Naive thymus-derived CD4-positive, alpha-beta T cell (primary cell): ENCODE measurements at regions not wholly inside any gene's neighbourhood (a gene's known extent, or its start where the extent isn't known, plus 50 kb on each side); places are given as distances from the start of the nearest gene placed in this dataset.
"Not testable (repeated sequence)": the region's sequence is repeated elsewhere in the genome, so short reads cannot be mapped to it uniquely, and the experiment has no call there.

Experiments
- ATAC-seq: fragments of 150-1000 bp; cut with Tn5 transposase; 2 replicates; pipeline ENCODE4 v1.10.0; 2021; ENCODE audit warnings: mild to moderate bottlenecking, moderate library complexity
- CTCF ChIA-PET: fragments of 350-600 bp; sonication (Branson Sonifier 250); formaldehyde crosslinking; loops from one replicate; lab custom pipeline; 2021; ENCODE audit warnings: antibody characterized with exemption; lab: Charles Lee
- POLR2A ChIA-PET: fragments of 350-600 bp; sonication (Branson Sonifier 250); formaldehyde crosslinking; loops from one replicate; lab custom pipeline; 2021; ENCODE audit warnings: antibody characterized with exemption, inconsistent platforms; lab: Charles Lee
- DNase-seq, 9 donors: peaks; one replicate each; pipeline versions ENCODE4 v3.0.0 to v3.0.0-alpha.2; 2020 to 2022; ENCODE audit warnings: mixed read lengths in 1 of 9
- H3K27ac ChIP-seq: one replicate; pipeline ENCODE4 v1.7.0; 2013; ENCODE audit warnings: mild to moderate bottlenecking, low read depth, low read length, moderate library complexity
- H3K27me3 ChIP-seq, 2 donors: one replicate each; pipeline ENCODE4 v1.7.0; 2013; ENCODE audit warnings: low read length in 2 of 2, mild to moderate bottlenecking in 2 of 2, moderate library complexity in 2 of 2; ENCODE audit not compliant: control insufficient read depth in 2 of 2, insufficient read depth in 2 of 2
- H3K36me3 ChIP-seq, 3 experiments: 1 replicate in 2 of 3; 2 replicates in 1 of 3; pipeline ENCODE4 v1.7.0; 2013; ENCODE audit warnings: low read length in 3 of 3, mild to moderate bottlenecking in 3 of 3, moderate library complexity in 1 of 3; ENCODE audit not compliant: insufficient read depth in 3 of 3, control insufficient read depth in 2 of 3
- H3K4me1 ChIP-seq, 2 donors: one replicate each; pipeline ENCODE4 v1.7.0; 2013; ENCODE audit warnings: low read length in 2 of 2, mild to moderate bottlenecking in 2 of 2, moderate library complexity in 1 of 2; ENCODE audit not compliant: control insufficient read depth in 2 of 2, insufficient read depth in 2 of 2
- H3K4me3 ChIP-seq: 2 replicates; pipeline ENCODE4 v1.7.0; 2013; ENCODE audit warnings: mild to moderate bottlenecking, low read length
- H3K9me3 ChIP-seq, 3 experiments: 1 replicate in 2 of 3; 2 replicates in 1 of 3; pipeline ENCODE4 v1.7.0; 2013; ENCODE audit warnings: low read length in 3 of 3; ENCODE audit not compliant: control insufficient read depth in 2 of 3
- H3K27ac Mint-ChIP-seq, 9 donors: one replicate each; pipeline ENCODE4 v1.8.0; 2020 to 2022; ENCODE audit warnings: mixed read lengths in 9 of 9, mild to moderate bottlenecking in 8 of 9, moderate library complexity in 5 of 9, inconsistent platforms in 2 of 9
- H3K27me3 Mint-ChIP-seq, 5 donors: one replicate each; pipeline ENCODE4 v1.8.0; 2021 to 2022; ENCODE audit warnings: mixed read lengths in 5 of 5, mild to moderate bottlenecking in 1 of 5
- H3K36me3 Mint-ChIP-seq, 5 donors: one replicate each; pipeline ENCODE4 v1.8.0; 2020 to 2022; ENCODE audit warnings: mixed read lengths in 5 of 5, mild to moderate bottlenecking in 3 of 5, inconsistent platforms in 1 of 5
- H3K4me1 Mint-ChIP-seq, 7 donors: one replicate each; pipeline ENCODE4 v1.8.0; 2020 to 2022; ENCODE audit warnings: mixed read lengths in 7 of 7, mild to moderate bottlenecking in 3 of 7, inconsistent platforms in 1 of 7
- H3K4me3 Mint-ChIP-seq, 10 donors: one replicate each; pipeline ENCODE4 v1.8.0; 2020 to 2022; ENCODE audit warnings: mild to moderate bottlenecking in 10 of 10, mixed read lengths in 10 of 10, moderate library complexity in 6 of 10, inconsistent platforms in 2 of 10
- H3K9me3 Mint-ChIP-seq, 11 donors: one replicate each; pipeline ENCODE4 v1.8.0; 2020 to 2022; ENCODE audit warnings: mixed read lengths in 11 of 11, mild to moderate bottlenecking in 4 of 11, inconsistent platforms in 1 of 11, moderate library complexity in 1 of 11
- intact Hi-C, 2 donors: fragments of 100-400 bp; cut with micrococcal nuclease; formaldehyde crosslinking; loops; one replicate each; pipeline ENCODE4 v1.15.1; 2023

DNA sequence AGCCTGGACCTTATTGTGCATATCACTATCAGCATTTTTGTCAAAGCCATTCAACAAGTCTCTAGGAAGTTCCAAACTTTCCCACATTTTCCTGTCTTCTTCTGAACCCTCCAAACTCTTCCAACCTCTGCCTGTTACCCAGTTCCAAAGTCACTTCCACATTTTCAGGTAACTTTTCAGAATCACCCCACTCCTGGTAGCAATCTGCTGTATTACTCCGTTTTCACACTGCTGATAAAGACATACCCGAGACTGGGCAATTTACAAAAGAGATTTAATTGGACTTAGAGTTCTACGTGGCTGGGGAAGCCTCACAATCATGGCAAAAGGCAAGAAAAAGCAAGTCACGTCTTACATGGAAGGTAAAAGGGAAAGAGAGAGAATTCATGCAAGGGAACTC, 293.4 kb downstream of the C11orf87 start:
- POLR2A ChIA-PET, H3K36me3 Mint-ChIP-seq: not testable (repeated sequence)

GRCh38 chr11:109726061-109726460, 304.1 kb downstream of the C11orf87 start:
- Mint-ChIP-seq H3K9me3 (peaks cover 0 to 20% (median 4%) of the 10 kb centered on the region in 11 donors), H3K4me3 (no peak overlapping the region), H3K27me3 (peaks cover 0 to 5% (median 0%) of the 10 kb centered on the region in 5 donors), H3K4me1 (no peaks in the 10 kb centered on the region), H3K27ac (no peak overlapping the region), H3K36me3 (peaks cover 0 to 6% (median 0%) of the 10 kb centered on the region in 5 donors)
- no peaks in the 10 kb centered on the region for H3K36me3 ChIP-seq
- CTCF ChIA-PET = no interaction called here
- intact Hi-C loops = no loop called here
- no peak overlapping the region for H3K4me3 ChIP-seq
- H3K9me3 ChIP-seq = peaks cover 0 to 3% (median 0%) of the 10 kb centered on the region in 3 experiments
- POLR2A ChIA-PET = no interaction called here
- no peak for DNase-seq
- no peaks in the 10 kb centered on the region for H3K27me3 ChIP-seq
- no peak overlapping the region for H3K27ac ChIP-seq
- no peak for ATAC-seq
- no peaks in the 10 kb centered on the region for H3K4me1 ChIP-seq

More for the DNA sequence above, 293.4 kb downstream of the C11orf87 start:
- intact Hi-C loops, H3K9me3 ChIP-seq, H3K4me1 Mint-ChIP-seq, H3K4me1 ChIP-seq, H3K36me3 ChIP-seq, DNase-seq, H3K27me3 ChIP-seq, H3K27ac Mint-ChIP-seq, H3K27ac ChIP-seq, H3K4me3 Mint-ChIP-seq, H3K27me3 Mint-ChIP-seq, H3K4me3 ChIP-seq, CTCF ChIA-PET, ATAC-seq: not testable (repeated sequence)
- H3K9me3 Mint-ChIP-seq = peaks cover 5 to 27% (median 12%) of the 10 kb centered on the region in 11 donors

DNA sequence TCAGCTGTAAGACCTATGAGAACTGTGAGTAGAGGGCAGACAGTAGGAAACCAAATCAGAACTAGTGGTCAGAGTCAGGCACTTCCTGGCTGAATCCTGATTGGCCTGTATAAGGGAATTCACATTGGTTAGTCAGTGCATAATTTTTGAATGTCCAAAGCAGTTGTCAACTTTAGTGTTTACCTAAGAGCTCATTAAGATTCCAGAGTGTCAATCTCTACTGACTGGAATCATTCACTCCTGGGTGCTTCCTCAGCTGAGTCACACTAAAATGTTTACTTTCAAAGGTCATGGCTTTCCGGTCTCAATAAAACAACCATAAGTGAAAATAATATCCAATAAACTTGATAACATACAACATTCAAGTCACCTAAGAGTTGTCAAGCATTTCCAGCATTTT, 306.1 kb downstream of the C11orf87 start:
- peaks cover 0 to 20% (median 3%) of the 10 kb centered on the region in 11 donors for H3K9me3 Mint-ChIP-seq
- CTCF ChIA-PET = no interaction called here

DNA sequence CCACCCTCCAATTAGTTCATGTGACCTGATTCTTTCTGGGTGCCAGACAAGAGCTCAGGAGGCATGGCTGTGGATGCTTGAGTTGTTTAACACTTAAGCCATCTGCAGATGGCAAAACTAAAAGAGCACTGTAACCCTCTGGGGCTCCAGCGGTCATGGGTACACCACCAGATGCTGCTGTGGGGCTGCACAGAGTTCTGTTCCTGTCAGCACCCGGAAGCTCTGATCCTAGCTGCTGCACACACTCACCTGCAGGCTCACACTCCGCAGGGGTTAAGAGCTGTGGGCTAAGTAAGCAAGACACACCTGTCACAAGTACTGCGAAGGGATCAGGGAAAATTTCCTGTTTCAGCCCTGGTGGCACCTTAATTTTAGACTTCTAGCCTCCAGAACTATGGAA, 307.8 kb downstream of the C11orf87 start:
- Mint-ChIP-seq H3K4me3 (no peak overlapping the region), H3K27me3 (peaks cover 0 to 7% (median 0%) of the 10 kb centered on the region in 5 donors), H3K4me1 (no peaks in the 10 kb centered on the region), H3K27ac (no peak overlapping the region), H3K9me3 (peaks cover 0 to 13% (median 3%) of the 10 kb centered on the region in 11 donors), H3K36me3 (peaks cover 0 to 3% (median 0%) of the 10 kb centered on the region in 5 donors)
- Histone ChIP-seq H3K36me3 (no peaks in the 10 kb centered on the region), H3K27ac (no peak overlapping the region), H3K4me3 (no peak overlapping the region), H3K27me3 (no peaks in the 10 kb centered on the region), H3K4me1 (no peaks in the 10 kb centered on the region), H3K9me3 (peaks cover 0 to 3% (median 0%) of the 10 kb centered on the region in 3 experiments)
- no peak for ATAC-seq
- intact Hi-C loops = no loop called here
- no peak for DNase-seq
- CTCF ChIA-PET = no interaction called here
- POLR2A ChIA-PET = no interaction called here

More for the DNA sequence above, 306.1 kb downstream of the C11orf87 start:
- ATAC-seq (no peak), DNase-seq (no peak)
- Histone ChIP-seq H3K4me1 (no peaks in the 10 kb centered on the region), H3K36me3 (no peaks in the 10 kb centered on the region), H3K4me3 (no peak overlapping the region), H3K27me3 (no peaks in the 10 kb centered on the region), H3K27ac (no peak overlapping the region), H3K9me3 (peaks cover 0 to 3% (median 0%) of the 10 kb centered on the region in 3 experiments)
- POLR2A ChIA-PET = no interaction called here
- no peaks in the 10 kb centered on the region for H3K4me1 Mint-ChIP-seq
- intact Hi-C loops = no loop called here
- no peak overlapping the region for H3K27ac Mint-ChIP-seq
- H3K27me3 Mint-ChIP-seq = peaks cover 0 to 7% (median 0%) of the 10 kb centered on the region in 5 donors
- peaks cover 0 to 6% (median 0%) of the 10 kb centered on the region in 5 donors for H3K36me3 Mint-ChIP-seq
- H3K4me3 Mint-ChIP-seq = no peak overlapping the region

DNA sequence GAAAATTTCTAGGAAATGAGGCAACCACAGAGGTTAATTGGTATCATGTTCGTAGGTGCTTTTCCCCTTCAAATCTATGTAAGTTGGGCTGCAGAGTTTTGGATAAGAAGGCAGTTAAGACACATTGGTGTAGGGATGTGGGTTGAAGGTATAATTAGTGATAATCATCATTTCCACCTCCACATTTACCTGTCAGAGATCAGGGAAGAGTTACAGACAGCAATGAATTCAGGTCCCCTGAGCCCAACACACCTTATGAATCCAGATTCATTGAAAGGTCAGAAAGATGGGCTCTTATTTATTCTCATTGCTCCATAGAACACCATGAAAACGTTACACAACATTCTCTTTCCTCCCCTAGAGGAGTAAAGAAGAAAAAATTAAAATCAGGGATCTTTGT, 308.7 kb downstream of the C11orf87 start:
- ATAC-seq = no peak
- no peaks in the 10 kb centered on the region for H3K4me1 ChIP-seq
- Mint-ChIP-seq H3K36me3 (no peaks in the 10 kb centered on the region), H3K4me3 (no peak overlapping the region), H3K9me3 (peaks cover 0 to 6% (median 0%) of the 10 kb centered on the region in 11 donors), H3K27me3 (peaks cover 0 to 7% (median 0%) of the 10 kb centered on the region in 5 donors), H3K27ac (no peak overlapping the region), H3K4me1 (no peaks in the 10 kb centered on the region)
- ChIA-PET CTCF (no interaction called here), POLR2A (no interaction called here)
- no peaks in the 10 kb centered on the region for H3K36me3 ChIP-seq
- no peak for DNase-seq
- no peak overlapping the region for H3K27ac ChIP-seq
- intact Hi-C loops = no loop called here
- H3K9me3 ChIP-seq = peaks cover 0 to 3% (median 0%) of the 10 kb centered on the region in 3 experiments
- H3K27me3 ChIP-seq = no peaks in the 10 kb centered on the region
- H3K4me3 ChIP-seq = no peak overlapping the region

DNA sequence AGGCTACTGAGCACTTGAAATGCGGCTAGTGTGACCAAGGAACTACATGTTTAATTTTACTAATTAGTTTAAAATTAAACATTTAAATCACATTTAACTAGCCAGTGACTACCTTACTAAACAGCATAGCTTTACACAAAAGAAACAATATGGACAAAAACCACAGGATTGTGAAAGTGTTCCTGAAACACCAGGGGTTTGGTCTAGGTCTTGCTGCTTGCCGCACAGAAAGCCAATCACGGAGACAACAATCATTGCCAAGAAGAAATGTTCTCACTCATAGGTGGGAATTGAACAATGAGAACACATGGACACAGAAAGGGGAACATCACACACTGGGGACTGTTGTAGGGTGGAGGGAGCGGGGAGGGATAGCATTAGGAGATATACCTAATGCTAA, 309.5 kb downstream of the C11orf87 start:
- H3K4me1 ChIP-seq = no peaks in the 10 kb centered on the region
- H3K4me3 ChIP-seq = no peak overlapping the region
- intact Hi-C loops = no loop called here
- DNase-seq (no peak), ATAC-seq (no peak)
- Mint-ChIP-seq H3K9me3 (peaks cover 0 to 6% (median 0%) of the 10 kb centered on the region in 11 donors), H3K36me3 (no peaks in the 10 kb centered on the region), H3K27ac (no peak overlapping the region), H3K4me1 (no peaks in the 10 kb centered on the region), H3K4me3 (no peak overlapping the region), H3K27me3 (peaks cover 0 to 7% (median 0%) of the 10 kb centered on the region in 5 donors)
- H3K36me3 ChIP-seq = no peaks in the 10 kb centered on the region
- ChIA-PET POLR2A (no interaction called here), CTCF (no interaction called here)
- no peak overlapping the region for H3K27ac ChIP-seq
- no peaks in the 10 kb centered on the region for H3K27me3 ChIP-seq
- H3K9me3 ChIP-seq = peaks cover 0 to 3% (median 0%) of the 10 kb centered on the region in 3 experiments

GRCh38 chr11:109733245-109733644, 311.3 kb downstream of the C11orf87 start:
- Mint-ChIP-seq H3K27ac (no peak overlapping the region), H3K4me3 (no peak overlapping the region), H3K36me3 (no peaks in the 10 kb centered on the region), H3K9me3 (peaks cover 0 to 8% (median 1%) of the 10 kb centered on the region in 11 donors), H3K4me1 (no peaks in the 10 kb centered on the region), H3K27me3 (peaks cover 0 to 9% (median 0%) of the 10 kb centered on the region in 5 donors)
- POLR2A ChIA-PET = no interaction called here
- intact Hi-C loops = no loop called here
- Histone ChIP-seq H3K27me3 (no peaks in the 10 kb centered on the region), H3K4me1 (no peaks in the 10 kb centered on the region), H3K9me3 (peaks cover 0 to 3% (median 0%) of the 10 kb centered on the region in 3 experiments), H3K36me3 (no peaks in the 10 kb centered on the region), H3K4me3 (no peak overlapping the region), H3K27ac (no peak overlapping the region)
- ATAC-seq (no peak), DNase-seq (no peak)
- CTCF ChIA-PET = no interaction called here
